AG04449 (cell line): ENCODE measurements at regions not wholly inside any gene's neighbourhood (a gene's known extent, or its start where the extent isn't known, plus 50 kb on each side); places are given as distances from the start of the nearest gene placed in this dataset.

ENCODE experiments used
- CTCF ChIA-PET: fragments of 350-600 bp; formaldehyde crosslinking; extraction: SDS; loops from one replicate; lab custom pipeline; 2021; ENCODE audit warnings: antibody characterized with exemption; lab: Yijun Ruan, JAX
- POLR2A ChIA-PET: fragments of 400-600, 350-600 bp; formaldehyde crosslinking; extraction: SDS; loops from one replicate; lab custom pipeline; 2020; ENCODE audit warnings: antibody characterized with exemption, inconsistent platforms; lab: Yijun Ruan, JAX
- DNase-seq: peaks from one replicate; pipeline ENCODE4 v3.0.0-alpha.2; 2010; ENCODE audit warnings: low read depth, low spot score
- H3K4me3 ChIP-seq: 2 replicates; pipeline ENCODE4 v1.5.1; 2011; ENCODE audit warnings: low read depth, mild to moderate bottlenecking, control low read depth, low read length
- TF ChIP-seq, protein P1 (sequence below): IDR thresholded peaks from one replicate; pipeline ENCODE4 v1.5.1; 2011; ENCODE audit warnings: mild to moderate bottlenecking, moderate library complexity, low read length, control low read depth, inconsistent platforms; ENCODE audit not compliant: insufficient read depth; ENCODE audit errors: missing control alignments

GRCh38 chr3:94394885-94395284 lies 332.0 kb downstream of the NSUN3 start:
- no peak overlapping the region for H3K4me3 ChIP-seq
- no peak for DNase-seq
- TF ChIP-seq, protein P1, sequence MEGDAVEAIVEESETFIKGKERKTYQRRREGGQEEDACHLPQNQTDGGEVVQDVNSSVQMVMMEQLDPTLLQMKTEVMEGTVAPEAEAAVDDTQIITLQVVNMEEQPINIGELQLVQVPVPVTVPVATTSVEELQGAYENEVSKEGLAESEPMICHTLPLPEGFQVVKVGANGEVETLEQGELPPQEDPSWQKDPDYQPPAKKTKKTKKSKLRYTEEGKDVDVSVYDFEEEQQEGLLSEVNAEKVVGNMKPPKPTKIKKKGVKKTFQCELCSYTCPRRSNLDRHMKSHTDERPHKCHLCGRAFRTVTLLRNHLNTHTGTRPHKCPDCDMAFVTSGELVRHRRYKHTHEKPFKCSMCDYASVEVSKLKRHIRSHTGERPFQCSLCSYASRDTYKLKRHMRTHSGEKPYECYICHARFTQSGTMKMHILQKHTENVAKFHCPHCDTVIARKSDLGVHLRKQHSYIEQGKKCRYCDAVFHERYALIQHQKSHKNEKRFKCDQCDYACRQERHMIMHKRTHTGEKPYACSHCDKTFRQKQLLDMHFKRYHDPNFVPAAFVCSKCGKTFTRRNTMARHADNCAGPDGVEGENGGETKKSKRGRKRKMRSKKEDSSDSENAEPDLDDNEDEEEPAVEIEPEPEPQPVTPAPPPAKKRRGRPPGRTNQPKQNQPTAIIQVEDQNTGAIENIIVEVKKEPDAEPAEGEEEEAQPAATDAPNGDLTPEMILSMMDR: no peak
- POLR2A ChIA-PET: no interaction called here
- CTCF ChIA-PET: no interaction called here

DNA sequence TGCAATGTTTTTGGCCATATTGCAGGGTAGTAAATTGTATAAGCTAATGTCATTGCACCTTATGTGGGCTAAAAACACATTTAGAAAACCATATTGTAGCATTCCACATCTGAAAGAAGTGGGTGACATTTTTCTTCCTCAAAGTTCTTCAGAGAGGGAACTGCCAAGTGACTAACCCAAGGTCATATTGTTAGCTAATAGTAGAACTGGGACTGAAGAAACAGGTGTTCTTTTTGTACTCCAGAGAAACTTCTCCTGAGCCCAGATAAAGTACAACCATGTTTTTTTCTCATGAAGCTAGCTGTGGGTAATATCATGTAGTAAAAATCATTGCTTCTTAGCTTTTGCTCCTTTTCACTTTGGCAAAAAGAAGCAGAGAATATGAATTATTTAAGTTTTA lies 333.0 kb downstream of the NSUN3 start:
- ChIA-PET POLR2A (no interaction called here), CTCF (no interaction called here)
- H3K4me3 ChIP-seq: no peak overlapping the region
- TF ChIP-seq, protein P1: no peak
- DNase-seq: no peak

- DNase-seq: no peak
- POLR2A ChIA-PET: no interaction called here
- H3K4me3 ChIP-seq: no peak overlapping the region
- TF ChIP-seq, protein P1: no peak
- CTCF ChIA-PET: no interaction called here
Measured at GRCh38 chr3:94398036-94398435, 335.2 kb downstream of the NSUN3 start.

- no peak for DNase-seq
- TF ChIP-seq, protein P1: no peak
- ChIA-PET POLR2A (no interaction called here), CTCF (no interaction called here)
- no peak overlapping the region for H3K4me3 ChIP-seq
Measured at GRCh38 chr3:94401466-94401865, 338.6 kb downstream of the NSUN3 start.

DNA sequence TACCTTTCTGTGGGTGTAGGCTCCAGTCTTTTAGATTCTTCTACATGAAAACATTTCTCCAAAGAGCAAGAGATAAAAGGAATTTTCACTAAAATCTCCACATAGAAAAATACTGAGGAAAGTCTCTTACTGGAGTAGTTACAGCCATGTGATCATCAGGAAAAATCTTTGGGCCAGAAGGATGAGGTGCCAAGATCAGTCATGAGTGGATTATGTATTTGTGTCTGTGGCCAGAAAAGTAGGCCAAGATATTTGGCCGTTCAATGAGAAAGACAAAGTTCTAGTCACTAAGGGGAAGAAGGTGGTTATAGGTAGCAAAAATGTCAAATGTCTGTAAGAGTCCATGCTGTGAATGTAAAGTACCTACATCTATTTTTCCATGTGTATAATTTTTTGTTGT lies 339.3 kb downstream of the NSUN3 start:
- ChIA-PET CTCF (no interaction called here), POLR2A (no interaction called here)
- TF ChIP-seq, protein P1: no peak
- H3K4me3 ChIP-seq: no peak overlapping the region
- DNase-seq: no peak

DNA sequence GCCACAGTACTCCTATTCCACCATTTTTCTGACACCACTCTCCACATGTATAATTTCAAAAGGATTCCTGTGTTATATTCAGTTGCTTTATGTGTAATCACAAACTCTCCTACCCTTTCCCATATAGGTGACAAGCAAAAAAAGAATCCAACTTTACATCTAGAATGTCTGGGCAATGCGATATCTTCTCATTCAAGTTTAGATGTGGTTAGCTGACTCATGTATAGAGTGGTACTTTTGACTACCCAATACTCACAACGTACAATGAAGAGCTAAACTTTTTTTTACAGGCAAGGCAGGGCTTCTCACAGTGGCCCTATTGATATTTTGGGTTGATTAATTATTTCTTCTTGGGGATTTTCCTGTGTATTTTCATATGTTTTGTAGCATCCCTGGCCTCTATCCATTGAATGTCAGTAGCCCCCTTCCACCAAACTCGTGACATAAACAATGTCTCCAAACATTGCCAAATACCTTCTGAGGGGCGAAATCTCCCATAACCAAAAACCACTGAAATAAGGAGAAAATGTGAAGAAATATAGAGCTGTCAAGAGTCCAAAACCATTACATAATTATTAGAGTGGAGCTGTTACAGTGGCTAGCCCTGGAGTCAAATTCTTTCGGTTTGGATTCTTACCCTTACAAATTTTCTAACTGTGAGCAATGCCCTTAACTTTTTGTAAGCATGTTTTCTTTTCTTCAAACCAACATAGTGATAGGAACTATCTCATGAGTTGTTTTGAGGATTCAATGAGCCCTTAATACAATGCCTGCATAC lies 342.6 kb downstream of the NSUN3 start:
- DNase-seq: no peak
- ChIA-PET POLR2A (no interaction called here), CTCF (no interaction called here)
- H3K4me3 ChIP-seq: no peak overlapping the region
- TF ChIP-seq, protein P1: no peak
